Skin of body (tissue), 1 donor: ENCODE measurements at regions not wholly inside any gene's neighbourhood (a gene's known extent, or its start where the extent isn't known, plus 50 kb on each side); places are given as distances from the start of the nearest gene placed in this dataset.

Source experiments
- DNase-seq: peaks from one replicate; lab custom pipeline; 2025; lab: John Stamatoyannopoulos, UW

DNA sequence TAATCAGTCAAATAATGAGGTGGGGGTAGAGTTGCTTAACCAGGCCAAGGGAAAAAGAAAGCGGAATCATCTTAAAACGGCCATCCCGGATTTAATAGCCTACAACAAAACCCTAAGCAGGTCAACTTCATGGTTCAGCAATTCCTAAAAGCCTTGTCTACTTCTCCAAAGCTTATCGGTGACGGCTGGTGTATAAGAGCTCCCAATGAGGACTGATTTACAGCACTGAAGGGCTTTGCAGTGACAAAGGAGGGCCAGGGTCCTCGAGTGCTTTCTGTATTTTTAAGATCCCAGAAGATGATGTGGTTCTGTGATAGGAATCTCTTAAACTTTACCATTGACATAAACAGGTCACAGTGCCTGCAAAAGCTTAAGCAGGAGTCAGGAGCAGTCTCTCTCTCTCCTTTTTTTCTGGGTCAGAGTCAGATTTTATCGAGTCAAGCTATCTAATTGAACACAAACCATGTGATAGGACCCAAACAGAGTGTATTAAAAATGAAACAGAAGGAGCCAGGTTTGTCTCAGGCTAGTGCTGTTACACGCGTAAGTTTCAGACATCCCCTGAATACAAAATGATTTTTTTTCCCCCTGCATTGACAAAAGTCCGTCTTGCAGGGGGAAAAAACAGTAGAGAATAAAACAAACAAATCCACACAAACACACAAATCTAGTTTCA lies 663.6 kb upstream of the ZNF608 start:
- DNase-seq = no peak

DNA sequence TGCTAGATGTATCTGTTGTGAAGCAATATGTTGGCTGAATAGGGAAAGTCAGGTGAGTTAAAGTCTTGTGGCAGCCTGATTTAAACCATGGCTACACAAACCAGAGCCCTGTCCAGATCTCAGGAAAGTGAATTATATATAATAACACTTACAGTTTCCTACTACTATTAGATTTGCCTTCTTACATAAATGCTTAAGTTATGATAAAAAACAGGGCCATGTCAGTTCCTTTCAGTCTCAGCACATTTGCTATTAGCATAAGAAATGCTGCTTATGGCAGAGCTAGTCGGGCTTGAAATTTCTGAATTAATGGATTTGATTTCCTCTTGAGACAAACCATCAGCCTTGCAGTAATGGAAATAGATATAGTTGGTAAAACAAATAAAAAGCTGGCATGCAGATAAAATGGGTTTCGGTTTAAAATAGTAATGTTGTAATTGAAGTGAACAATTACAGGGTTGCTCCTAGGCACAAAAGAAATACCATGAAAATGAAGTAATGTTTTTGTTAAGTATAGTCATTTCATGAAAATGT lies 664.2 kb upstream of the ZNF608 start:
- DNase-seq = peak; percentile 89

DNA sequence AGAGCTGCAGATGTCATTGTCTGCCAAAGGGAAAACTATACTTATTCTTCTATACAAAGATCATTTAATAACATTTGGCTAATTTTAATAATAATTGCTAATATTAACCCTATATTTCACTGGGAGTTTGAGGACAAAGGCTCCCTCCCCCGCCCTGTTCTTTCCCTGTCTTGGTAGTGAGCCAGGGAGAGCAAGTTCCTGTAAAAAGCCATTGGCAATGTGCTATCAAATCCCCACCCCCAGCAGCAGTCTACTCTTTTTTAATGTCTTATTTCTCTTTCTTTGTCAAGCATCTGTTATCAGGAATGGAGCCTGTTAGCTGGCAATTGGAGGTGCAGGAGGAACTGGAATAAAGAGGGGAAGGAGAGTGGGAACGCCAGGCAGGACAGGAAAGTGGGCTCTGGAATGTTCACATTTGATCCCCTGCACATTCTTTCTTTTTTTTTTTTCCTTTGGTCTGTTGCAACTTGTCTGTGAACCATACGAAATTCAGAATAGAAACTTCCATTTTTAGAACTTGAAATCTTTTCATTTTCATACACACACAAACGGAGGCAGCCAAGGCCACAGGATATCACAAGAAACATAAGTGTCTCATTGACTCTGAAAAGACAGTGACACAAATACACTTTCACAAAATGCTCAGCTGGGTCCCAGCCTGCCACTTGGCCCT lies 664.8 kb upstream of the ZNF608 start:
- DNase-seq = peak; percentile 89

DNA sequence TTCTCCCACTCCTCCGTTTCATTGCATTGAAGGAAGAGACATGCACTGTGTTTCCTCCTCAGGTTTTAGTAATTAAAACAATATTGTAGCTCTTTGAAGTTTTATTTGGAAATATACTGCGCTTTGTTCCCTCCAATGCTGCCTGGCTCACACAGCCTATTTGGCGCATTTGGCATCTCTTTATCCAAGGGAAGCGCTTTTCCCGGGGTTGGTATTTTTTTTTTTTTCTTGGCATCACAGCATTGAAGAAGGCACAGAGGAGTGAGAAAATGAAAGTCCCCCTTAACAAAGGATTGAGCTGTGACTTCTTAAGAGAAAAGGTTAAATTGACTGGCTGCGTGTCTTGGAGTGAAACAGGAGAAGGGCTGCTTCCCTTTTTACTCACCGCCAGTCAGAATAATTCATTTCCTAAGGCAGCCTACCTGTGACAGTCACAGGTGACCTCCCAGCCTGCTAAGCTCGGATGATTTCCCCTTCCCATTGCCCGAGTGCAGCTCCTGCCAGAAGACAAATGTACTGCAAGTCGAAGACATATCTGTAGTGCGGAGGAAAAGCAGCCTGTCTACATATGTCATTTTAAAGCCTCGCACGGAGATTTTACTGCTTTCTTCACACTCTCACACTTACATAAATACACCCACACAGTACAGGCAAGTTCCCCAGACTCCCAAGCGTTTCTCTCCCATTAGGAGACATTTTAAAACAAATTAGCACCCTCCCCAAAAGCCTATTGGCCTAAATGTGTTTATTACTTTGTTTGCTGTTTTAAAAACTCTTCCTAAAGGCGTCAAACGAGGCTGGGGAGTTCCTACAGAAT lies 665.5 kb upstream of the ZNF608 start:
- DNase-seq = peak; percentile 71

DNA sequence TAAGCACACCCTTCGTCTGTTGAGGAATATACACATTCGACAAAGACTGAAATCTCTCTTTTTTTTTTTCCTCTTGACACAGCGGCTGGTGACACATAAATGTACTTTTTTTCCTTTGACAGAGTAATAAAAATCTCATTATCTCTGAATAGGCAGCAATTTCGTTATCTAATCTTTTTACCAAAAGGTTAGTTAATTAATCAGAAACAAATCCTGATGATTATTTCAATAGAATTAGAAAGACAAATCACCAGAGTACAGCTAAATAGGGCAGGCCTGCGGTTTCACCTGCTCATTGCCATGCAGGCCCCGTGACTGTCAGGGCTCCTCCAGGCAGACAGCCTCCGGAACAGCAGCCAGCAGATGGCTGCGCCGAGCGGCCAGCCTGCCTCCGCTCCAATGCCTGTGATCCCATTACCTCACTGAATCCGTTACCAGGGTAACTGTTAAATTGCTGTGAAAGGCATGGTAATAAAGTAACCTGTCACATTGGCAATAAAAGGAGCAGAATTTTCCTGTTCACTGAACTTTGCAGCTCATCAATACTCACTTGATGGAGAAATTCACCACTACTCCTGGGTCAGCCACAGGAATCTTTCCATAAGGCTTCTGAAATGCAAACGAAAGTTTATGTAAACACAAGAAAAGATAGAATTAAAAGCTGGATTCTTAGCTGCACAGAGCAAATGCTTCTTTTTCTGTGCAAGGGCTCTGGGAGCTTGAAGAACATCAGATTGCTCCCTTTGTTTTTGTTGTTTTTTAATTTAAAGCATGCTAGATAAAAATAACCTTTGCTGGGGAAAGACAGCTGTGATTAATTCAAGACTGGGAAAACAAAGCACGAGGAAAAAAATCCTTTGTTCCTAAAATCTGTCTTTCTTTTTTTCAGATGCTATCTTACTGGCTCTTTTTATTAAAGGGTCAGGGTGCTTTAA lies 666.4 kb upstream of the ZNF608 start:
- peak; percentile 89 for DNase-seq

DNA sequence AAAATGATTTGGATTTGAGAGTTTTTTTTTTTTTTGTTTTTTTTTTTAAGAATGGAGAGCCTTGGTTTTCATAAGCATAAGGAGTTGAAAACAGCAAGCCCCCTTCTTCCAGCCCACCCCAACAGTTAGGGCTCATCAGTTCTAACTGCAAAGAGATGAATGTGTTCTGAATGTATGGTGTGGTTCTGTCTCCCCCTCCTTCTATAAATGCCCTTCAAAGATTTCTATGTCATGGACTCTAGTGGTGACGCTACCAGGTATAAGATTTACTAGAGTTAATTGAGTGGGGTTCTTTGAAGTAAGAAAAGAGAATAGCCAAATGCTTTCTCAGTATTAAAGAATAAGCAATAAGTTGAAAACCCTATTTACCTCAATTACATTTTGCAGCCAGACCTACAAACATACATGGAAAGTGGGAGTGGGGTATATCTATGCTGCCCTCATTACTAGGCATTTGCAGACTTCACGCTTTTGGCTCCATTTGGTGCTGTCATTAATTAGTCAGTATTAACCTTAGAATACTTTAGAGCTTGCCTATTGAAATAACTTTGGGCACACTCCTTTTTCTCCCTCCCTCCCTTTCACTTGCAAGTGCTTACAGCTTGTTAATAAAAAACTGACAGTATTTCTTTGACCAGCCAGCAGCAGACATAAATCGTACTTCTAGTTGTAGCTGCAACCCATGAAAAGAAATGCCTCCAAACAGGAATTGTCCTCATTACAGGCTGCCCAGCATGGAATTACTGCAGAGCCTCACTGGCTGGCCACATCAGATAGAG lies 667.2 kb upstream of the ZNF608 start:
- no peak for DNase-seq

DNA sequence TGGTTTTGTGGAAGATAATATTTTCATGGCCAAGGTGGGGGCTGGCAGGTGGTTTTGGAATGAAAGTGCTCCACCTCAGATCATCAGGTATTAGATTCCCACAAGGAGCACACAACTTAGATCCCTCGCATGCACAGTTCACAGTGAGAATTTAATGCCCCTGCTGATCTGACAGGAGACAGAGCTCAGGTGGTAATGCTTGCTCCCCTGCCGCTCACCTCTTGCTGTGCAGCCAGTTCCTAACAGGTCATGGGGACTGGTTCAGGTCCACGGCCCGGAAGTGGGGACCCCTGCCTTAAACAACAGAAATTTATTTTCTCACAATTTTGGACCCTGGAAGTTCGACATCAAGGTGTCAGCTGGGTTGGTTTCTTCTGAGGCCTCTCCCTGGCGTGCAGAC lies 668.7 kb upstream of the ZNF608 start:
- no peak for DNase-seq

DNA sequence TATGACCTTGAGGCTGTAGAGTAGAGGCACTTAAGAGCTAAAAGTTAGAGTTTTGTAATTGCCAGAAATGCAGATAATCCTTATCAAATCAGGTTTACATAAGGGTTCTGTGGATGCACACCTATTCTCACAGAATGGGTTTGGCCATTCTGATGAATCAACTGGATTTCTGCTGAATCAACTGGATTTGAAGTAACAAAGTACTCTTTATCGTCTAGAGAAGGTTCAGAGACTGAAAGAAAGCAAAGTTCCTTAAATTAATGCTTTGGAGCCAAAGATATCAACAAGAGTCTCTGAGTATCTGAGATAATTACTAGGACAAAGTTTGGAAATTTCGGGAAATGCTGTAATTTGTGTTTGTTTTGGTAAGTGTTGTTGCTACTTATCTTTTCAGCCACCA lies 669.6 kb upstream of the ZNF608 start:
- DNase-seq = no peak

DNA sequence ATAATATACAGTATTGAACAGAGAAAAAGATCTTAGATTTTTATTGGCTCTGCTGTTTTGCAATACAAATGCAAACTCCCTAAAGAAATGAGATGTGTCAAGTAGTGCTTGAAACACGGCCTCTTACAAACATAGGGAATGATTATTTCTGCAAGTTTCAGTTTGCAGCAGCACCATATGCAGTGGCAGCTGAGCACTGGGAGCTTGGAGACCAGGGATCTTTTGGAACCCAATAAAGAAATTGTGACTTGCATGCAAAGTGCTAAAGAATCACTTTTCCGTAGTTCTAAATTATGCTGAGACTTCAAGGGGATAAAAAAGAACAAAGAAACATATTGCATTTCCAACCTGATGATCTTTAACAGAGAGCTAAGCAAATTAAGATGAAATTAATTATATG lies 674.6 kb upstream of the ZNF608 start:
- DNase-seq = no peak

DNA sequence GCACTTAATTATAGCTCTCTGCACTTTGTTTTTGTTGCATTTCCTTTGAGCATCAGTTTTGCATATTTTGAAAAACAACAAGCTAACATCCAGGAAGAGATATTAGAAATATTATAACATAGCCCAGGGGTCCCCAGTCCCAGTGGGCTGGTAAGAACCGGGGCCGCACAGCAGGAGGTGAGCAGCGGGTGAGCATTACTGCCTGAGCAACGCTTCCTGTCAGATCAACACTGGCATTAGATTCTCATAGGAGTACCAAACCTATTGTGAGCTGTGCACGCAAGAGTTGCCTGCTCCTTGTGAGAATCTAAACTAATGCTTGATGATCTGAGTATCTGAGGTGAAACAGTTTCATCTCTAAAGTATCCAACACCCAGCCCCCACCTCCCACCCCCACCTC lies 675.9 kb upstream of the ZNF608 start:
- no peak for DNase-seq

DNA sequence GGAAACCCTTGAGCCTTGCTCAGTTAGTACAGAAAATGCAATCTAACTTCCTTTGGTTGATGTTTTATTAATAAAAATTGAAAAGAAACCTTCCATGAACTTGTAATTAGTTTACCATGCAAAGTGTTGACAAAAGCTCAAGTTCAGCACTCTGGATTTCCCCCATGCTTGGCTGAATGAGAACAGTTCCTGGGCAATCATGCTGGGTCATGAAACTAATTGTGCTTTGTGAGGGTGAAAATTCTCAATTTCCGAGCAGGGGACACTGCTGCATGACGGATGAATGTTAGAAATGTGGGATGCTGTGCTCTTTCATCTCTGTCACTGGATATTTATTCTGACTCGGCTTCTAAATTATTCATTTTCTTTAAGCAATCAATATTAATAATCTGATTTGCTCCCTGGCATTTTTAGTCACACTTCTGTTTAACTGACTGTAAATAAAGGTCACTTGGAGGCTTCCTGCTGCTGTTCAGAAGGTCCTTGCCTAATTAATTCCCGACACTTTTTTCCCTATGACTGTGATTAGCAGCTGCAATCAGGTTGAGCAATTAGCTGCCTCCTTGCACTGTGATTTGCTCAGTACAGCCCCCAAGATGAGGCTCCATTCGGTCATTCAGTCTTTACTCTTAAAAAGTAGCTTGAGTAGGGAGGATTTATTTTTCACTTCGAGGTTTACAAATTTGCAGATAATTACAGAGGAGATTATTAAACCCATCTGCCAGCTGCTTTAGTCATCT lies 678.1 kb upstream of the ZNF608 start:
- DNase-seq = no peak

DNA sequence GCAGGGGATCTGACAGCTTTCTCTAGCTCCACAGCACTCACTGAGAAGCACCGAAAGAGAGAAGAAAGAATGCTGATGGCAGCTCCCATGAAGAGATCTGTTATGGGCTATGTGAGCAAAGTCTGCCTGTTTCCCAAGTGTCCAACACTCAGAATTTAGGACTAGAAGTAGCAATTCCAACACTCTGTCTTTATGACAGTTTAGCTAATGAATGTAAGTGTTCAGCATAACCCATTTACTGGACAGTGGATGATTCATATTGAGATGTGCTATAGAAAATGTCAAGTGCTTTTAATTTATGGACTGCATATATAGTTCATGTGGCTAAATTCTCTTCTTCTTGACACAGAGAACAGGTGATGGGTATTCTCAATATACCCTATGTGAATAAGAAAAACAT lies 683.1 kb upstream of the ZNF608 start:
- no peak for DNase-seq

DNA sequence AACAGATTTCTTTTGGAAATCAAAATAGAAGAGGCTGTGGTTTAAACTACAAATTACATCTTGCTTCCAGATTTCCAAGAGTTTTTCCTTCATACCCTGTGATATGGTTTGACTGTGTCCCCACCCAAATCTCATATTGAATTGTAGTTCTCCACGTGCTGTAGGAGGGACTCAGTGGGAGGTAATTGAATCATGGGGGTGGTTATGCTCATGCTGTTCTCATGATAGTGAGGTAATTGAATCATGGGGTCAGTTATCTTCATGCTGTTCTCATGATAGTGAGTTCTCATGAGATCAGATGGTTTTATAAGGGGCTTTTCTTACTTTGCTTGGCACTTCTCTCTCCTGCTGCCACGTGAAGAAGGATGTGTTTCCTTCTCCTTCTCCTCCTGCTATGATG lies 687.0 kb upstream of the ZNF608 start:
- no peak for DNase-seq

DNA sequence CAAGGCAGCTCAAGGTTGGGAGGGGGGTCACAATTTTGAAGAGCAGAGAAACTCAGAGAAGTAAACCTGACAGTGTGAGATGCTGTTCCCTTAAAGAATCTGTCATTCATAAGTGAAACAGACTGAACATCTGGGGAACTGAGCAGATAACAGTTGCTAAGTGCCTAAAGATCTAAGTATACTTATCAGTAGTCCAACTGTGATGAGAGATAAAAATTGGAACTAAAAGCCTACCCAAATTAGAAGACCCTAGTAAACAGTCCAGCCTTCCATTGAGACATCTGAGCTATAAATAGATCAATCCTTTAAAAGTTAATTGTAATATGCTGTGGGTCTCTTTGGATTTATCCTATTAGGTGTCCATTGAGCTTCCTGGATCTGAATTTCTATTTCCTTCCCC lies 692.8 kb upstream of the ZNF608 start:
- no peak for DNase-seq

DNA sequence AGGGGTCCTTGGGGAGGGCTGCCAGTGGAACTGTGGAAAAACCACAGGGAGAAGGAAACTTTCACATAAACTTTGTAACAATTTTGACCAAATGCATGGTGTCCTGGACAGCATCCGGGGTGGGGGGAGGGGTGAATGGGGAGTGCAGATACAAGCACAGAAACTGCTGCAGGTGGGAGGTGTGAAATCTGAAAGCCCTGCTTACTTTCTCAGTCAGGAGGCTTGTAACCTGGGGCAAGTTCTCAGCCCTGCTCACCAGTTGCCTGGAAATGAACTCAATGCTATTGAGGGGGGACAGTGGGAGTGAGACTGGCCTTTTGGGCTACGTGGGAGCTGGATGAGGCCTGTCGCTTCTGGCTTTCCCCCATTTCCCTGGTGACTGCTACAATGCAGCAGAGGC lies 694.5 kb upstream of the ZNF608 start:
- DNase-seq = no peak

DNA sequence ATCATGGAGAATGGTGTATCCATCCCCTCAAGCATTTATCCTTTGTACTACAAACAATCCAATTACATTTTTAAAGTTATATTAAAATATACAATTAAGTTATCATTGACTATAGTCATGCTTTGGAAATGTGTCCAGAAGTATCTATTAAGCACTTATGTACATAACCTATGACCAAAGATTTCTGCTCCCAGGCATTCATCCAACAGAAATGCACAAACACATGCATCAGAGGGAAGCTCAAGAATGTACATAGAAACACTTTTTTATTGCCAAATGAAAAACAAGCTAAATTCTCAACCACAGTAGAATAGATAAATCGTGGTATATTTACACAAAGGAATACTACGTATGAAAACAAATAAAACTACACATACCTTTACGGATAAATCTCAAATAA lies 700.5 kb upstream of the ZNF608 start:
- DNase-seq = peak; percentile 26

DNA sequence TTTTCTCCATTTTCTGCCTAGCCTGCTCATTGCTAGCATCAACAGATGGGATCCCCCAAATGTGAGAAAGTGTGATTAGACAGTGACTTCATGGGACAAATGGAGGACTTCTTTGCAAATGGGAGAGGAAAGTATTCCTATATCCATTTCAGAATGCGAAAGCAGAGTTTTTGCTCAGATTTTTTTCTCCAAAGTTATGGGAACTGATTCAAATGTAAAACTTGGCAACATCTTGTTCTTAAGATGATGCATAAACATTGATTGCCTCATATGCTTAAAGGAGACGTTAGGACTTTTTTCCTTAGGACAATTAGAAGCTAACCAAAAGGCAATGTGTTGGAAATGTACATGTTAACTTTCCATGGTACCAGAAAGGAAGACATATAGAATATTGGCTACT lies 704.3 kb upstream of the ZNF608 start:
- peak; percentile 38 for DNase-seq

DNA sequence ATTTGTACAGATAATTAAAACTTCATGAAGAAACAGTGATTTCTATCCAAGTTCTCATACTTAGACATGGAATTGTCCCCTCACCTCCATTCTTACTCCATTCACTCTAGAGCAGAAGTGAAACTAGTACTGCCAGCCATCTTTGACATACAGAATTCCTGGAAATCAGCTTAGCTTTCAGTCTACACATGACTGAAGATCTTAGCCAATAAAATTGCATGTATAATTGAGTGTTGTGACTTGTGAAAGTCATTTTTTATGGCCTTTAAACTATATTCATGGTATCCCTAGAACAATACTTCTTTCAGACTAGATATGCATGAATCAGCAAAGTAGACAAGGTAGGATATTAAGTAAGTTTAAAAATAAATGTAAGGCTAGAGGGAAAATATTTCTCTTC lies 705.2 kb upstream of the ZNF608 start:
- no peak for DNase-seq

DNA sequence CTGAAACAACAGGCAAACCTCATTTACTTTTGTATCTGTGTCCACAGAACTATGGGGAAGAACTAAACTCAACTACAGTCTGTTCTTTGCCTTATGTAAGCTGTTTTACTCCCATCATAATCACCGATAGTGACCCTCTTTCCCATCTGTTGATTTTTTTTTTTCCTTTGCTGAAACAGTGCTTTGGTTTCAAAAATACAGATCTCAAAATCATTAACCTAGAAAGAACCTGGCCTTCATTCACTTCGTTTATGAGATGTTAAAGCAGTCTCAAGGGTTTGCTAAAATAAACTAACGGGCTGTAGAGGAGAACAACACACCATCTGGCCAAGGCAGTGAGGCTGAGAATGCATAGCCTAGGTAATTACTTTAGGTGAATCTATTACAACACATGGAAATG lies 706.6 kb upstream of the ZNF608 start:
- DNase-seq = no peak

DNA sequence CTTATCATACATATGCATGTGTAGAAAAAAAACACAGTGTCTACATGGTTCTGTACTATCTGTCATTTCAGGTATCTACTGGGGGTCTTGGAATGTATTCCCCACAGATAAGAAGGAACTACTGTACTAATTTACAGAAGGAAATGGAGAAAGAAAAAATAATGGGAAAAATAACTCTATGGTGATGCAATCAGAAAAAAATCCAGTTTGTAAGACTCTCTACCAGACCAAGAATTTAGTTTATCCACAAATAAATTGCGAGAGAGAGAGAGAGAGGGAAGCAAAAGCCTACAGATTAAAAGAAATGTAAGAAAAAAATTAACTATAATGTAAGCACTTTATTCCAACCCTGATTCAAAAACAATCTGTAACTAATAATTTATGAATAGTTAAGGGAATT lies 708.6 kb upstream of the ZNF608 start:
- DNase-seq = no peak
